ENCODE measurements at regions not wholly inside any gene's neighbourhood (a gene's known extent, or its start where the extent isn't known, plus 50 kb on each side); places are given as distances from the start of the nearest gene placed in this dataset.

DNA sequence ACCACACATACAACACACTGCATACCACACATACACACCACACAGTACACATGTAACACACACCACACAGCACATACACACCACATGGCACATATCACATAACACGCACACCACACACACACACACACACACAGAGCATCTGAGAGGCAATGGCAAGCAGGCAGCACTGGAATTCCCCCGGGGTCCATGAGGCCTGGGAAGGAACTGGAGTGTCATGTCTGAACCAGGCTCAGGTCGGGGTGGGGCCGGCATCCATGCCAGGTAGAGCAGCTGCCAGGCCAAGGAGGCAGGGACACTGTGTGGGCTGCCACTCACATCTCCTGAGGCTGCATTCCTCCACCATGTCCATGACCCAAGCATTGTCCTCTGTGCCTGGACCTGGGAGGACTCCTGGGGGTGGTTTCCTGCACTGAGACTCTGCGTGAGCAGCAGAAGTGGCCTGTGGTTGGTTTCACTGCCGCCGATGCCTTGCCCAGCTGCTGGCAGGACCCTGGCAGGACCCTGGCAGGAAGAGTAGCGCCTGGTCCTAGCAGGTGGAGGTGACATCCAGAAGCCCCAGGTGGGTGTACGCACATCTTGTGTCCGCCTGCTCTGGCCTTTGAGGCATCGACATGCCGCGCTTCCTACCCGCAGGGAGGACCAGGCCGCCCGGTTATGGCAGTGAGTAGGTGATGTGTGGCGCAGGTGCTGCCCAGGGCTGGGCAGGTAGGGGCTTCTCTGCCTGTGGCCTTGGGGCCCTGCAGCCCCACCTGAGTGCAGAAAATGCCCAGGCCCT is 1280.4 kb downstream of the TBC1D22A start:
- no peak for DNase-seq (ENCODE audit: low read depth)

GRCh38 chr22:48039326-48039725 is 1276.9 kb downstream of the TBC1D22A start:
- no peak for DNase-seq (ENCODE audit: low read depth)

- no peak for DNase-seq (ENCODE audit: low read depth)
Measured at GRCh38 chr22:48037618-48038017, 1275.2 kb downstream of the TBC1D22A start.

- DNase-seq (ENCODE audit: low read depth), result no peak
Measured at GRCh38 chr22:48035897-48036296, 1273.4 kb downstream of the TBC1D22A start.

- no peak for DNase-seq (ENCODE audit: low read depth)
Measured at GRCh38 chr22:48031589-48031988, 1269.1 kb downstream of the TBC1D22A start.

GRCh38 chr22:48025096-48025495 is 1262.6 kb downstream of the TBC1D22A start:
- no peak for DNase-seq (ENCODE audit: low read depth)

GRCh38 chr22:48021991-48022401 is 1259.5 kb downstream of the TBC1D22A start:
- DNase-seq (ENCODE audit: low read depth), result no peak

- DNase-seq (ENCODE audit: low read depth), result no peak
Measured at GRCh38 chr22:48018346-48018745, 1255.9 kb downstream of the TBC1D22A start.

DNA sequence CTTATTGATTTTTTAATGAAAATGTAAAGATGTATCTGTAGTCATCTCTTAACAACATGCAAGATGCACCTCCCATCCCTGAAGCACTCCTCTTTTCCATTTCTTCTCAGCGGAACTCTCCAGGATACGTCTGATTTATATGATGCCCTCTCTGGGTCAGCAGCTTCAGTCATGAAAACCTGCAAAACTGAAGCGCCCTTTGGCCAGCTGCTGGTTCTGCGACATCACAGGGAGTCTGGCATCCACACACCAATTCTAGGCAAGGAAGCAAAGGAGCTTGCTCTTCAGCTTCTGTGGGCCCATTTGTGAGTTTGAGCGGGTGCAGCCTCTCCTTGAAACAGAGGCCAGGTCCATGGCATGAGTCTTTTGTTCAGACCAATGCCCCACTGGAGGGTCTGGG is 1253.3 kb downstream of the TBC1D22A start:
- DNase-seq (ENCODE audit: low read depth), result no peak

- no peak for DNase-seq (ENCODE audit: low read depth)
Measured at GRCh38 chr22:48004936-48005335, 1242.5 kb downstream of the TBC1D22A start.

DNA sequence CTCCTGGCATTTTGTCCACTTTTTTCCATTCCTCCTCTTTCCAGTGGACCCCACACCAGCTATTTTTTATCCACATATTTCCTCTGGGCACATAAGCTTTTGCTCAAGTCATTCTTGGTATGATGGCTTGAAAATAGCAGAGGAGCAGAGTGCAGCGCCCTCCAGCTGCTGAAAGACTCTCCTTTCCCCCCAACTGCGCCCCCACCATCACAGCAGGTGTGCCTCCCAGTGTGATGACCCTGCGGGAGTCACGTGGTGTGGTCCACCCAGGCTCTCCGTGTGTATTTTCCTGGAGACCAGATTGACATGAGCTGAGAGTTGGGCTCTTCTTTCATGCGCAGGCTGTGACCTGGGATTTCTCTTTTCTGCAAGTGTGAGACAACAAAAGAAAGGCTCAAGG is 1241.6 kb downstream of the TBC1D22A start:
- DNase-seq (ENCODE audit: low read depth), result no peak

DNA sequence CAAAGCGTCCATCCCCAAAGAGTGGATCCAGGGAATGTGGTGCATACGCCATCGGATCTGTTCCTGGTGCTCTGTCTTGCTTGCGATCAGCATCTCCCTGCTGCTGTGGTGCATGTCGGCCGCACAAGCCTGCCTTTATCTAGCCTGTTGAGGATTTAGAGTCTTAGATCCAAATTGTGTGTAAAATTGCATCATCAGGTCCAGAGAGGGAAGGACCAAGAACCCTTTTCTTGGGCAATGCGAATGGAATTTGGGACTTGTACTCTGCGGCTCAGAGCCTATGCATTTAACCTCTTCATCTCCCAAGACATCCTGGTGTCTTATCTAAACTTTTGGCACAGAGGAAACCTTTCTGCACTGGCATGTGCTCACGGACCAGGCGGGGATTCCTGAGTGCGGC is 1238.7 kb downstream of the TBC1D22A start:
- no peak for DNase-seq (ENCODE audit: low read depth)

GRCh38 chr22:47997612-47998011 is 1235.2 kb downstream of the TBC1D22A start:
- no peak for DNase-seq (ENCODE audit: low read depth)

DNA sequence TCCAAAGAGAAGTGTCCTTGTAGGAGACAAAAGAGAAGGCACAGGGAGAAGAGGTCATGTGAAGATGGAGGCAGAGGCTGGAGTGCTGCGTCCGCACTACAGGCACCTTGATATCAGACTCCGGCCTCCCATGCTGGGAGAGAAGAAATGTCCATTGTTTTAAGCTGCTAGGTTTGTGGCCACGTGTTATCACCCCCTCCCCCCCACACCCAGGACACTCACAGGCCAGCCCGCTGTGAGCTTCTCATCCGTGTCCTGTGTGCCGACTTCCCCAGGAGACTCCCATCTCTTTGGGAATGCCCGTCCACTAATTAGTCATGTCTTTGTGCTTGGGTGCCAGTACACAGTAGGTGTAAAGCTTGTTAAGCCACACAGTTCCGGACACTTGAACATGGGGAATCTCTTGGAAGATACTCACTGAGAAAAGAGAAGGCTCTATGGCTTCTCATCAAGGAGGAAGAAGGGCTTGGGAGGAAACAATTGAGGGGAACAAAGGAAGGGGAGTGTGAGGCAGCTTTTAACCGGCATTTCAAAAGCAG is 1234.7 kb downstream of the TBC1D22A start:
- no peak for DNase-seq (ENCODE audit: low read depth)

- DNase-seq (ENCODE audit: low read depth), result no peak
Measured at GRCh38 chr22:47996446-47996857, 1234.0 kb downstream of the TBC1D22A start.

GRCh38 chr22:47995718-47996117 is 1233.3 kb downstream of the TBC1D22A start:
- no peak for DNase-seq (ENCODE audit: low read depth)

GRCh38 chr22:47995264-47995627 is 1232.8 kb downstream of the TBC1D22A start:
- DNase-seq (ENCODE audit: low read depth), result no peak

- no peak for DNase-seq (ENCODE audit: low read depth)
Measured at GRCh38 chr22:47994601-47995263, 1232.3 kb downstream of the TBC1D22A start.

DNA sequence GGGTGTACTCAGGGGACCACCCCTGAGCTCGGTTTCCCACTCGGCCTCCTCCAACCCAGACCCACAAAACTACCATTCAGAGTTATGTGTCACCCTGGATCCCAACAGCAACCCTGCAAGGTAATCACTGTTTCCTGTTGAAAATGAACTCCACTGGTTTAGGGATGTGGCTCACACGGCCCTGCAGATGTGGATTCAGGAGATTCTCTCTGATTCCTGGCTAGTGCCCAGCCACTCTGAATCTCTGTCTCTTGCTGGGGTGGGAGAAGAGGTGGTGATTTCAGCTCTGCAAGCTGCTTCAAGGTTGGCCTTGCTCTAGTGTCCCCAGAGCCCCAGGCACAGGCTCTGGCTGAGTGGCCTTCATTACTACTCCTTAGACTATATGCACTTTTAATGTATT is 1231.6 kb downstream of the TBC1D22A start:
- DNase-seq (ENCODE audit: low read depth), result no peak

DNA sequence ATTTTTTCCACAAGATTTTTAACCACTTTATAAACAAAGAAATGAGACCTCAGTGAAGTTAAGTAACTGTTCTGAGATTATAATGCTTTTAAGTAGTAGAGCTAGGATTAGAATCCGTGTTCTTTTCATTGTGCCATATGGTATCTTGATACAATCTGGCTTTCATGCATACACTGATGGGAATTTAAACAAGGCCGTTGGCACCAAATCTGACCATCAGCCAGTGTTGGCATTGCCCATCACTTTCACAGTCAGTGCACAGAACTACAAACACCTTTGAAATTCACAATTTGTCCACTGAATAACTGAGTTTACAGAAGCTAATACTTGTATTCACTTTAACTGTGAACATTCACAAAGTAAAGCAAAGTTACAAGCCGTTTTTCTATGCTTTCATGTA is 1228.0 kb downstream of the TBC1D22A start:
- no peak for DNase-seq (ENCODE audit: low read depth)

- no peak for DNase-seq (ENCODE audit: low read depth)
Measured at GRCh38 chr22:47987885-47988515, 1225.5 kb downstream of the TBC1D22A start.

DNA sequence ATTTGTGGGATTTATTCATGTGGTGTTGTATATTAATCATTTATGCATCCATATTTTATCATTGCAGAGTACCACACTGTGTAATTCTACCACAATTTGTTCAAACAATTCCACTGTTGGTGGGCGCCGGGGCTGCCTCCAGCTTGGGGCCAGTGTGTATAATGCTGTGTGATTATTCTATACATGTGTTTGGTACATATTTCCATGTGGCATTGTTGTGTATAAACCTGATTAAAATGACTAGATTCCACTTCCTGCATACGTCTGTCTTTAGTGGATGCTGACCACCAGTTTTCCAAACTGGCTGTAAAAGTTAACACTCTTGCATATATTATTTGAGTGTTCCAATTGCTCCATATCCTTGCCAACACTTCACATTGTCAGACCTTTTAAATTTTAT is 1213.8 kb downstream of the TBC1D22A start:
- no peak for DNase-seq (ENCODE audit: low read depth)

DNA sequence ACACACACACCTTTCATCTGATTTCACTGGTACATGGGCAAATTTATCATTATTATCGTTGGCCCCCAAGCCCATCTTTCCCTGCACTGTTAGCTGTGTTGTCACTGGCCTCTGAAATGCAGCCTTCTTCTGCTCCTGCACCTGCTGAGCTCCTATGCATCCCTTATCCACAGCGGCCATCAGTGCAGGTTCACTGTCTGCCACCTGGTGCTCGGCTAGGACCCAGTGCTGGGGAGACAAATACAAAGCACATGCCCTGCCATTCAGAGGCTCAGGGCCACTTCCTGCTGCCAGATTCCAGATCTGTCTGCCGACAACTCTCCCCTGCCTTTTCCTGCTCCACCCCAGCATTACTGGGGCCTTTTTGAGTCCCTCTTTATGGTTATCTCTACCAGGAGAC is 1205.4 kb downstream of the TBC1D22A start:
- DNase-seq (ENCODE audit: low read depth), result no peak

Data from stimulated activated CD8-positive, alpha-beta memory T cell treated with anti-CD3 and anti-CD28 coated beads, Interleukin-12 subunit alpha, Interleukin-12 subunit beta, amount 100 ng/mL, for 1 hour (primary cell).